ENCODE measurements at regions not wholly inside any gene's neighbourhood (a gene's known extent, or its start where the extent isn't known, plus 50 kb on each side); places are given as distances from the start of the nearest gene placed in this dataset.

DNA sequence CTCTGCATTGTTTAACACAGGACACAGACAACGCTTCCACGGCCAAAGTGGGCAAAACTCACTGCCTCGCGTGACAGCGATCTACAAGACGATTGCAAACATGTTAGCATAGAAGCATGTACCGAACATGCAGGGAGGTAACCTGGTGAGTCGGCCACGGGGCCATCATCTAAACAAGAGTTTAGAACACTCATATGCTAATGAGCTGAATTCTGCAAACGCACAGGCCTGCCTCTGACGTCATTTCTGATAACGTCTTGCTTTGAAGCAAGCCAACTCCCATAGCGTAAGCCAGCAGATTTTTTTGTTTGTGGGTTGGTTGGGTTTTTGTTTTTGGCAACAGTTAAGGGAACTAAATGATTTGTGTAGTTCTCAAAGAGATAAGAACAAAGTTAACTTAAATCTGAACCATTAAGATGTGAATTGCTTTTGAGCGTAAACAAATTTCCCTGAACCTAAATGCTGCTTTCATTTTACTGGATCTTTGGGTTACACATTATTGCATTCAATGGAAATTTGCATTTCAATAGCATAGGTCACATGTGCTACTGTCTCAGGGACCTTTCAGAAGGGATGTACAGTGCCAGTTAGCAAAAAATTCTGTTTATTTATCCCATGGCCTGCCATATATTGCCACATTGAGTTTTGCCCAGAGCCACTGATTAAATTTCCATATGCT, 184.5 kb upstream of the PDE10A start:
- Histone ChIP-seq H3K4me1 (no peaks in the 10 kb centered on the region), H3K27ac (no peak overlapping the region), H3K27me3 (ENCODE audit: control insufficient read depth, insufficient read depth, low read length) (no peaks in the 10 kb centered on the region), H3K36me3 (ENCODE audit: control insufficient read depth, insufficient read depth, low read length) (no peaks in the 10 kb centered on the region), H2AFZ (no peak overlapping the region), H3K9me3 (ENCODE audit: control insufficient read depth, low read length) (no peaks in the 10 kb centered on the region), H3K79me2 (no peaks in the 10 kb centered on the region), H3K4me3 (ENCODE audit: low read depth, low read length) (no peak overlapping the region), H3K9ac (no peak overlapping the region), H3K4me2 (ENCODE audit: low read length) (no peak overlapping the region)
- TF ChIP-seq, protein P1, sequence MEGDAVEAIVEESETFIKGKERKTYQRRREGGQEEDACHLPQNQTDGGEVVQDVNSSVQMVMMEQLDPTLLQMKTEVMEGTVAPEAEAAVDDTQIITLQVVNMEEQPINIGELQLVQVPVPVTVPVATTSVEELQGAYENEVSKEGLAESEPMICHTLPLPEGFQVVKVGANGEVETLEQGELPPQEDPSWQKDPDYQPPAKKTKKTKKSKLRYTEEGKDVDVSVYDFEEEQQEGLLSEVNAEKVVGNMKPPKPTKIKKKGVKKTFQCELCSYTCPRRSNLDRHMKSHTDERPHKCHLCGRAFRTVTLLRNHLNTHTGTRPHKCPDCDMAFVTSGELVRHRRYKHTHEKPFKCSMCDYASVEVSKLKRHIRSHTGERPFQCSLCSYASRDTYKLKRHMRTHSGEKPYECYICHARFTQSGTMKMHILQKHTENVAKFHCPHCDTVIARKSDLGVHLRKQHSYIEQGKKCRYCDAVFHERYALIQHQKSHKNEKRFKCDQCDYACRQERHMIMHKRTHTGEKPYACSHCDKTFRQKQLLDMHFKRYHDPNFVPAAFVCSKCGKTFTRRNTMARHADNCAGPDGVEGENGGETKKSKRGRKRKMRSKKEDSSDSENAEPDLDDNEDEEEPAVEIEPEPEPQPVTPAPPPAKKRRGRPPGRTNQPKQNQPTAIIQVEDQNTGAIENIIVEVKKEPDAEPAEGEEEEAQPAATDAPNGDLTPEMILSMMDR (IDR thresholded peaks at IDR 0.05): no peak

DNA sequence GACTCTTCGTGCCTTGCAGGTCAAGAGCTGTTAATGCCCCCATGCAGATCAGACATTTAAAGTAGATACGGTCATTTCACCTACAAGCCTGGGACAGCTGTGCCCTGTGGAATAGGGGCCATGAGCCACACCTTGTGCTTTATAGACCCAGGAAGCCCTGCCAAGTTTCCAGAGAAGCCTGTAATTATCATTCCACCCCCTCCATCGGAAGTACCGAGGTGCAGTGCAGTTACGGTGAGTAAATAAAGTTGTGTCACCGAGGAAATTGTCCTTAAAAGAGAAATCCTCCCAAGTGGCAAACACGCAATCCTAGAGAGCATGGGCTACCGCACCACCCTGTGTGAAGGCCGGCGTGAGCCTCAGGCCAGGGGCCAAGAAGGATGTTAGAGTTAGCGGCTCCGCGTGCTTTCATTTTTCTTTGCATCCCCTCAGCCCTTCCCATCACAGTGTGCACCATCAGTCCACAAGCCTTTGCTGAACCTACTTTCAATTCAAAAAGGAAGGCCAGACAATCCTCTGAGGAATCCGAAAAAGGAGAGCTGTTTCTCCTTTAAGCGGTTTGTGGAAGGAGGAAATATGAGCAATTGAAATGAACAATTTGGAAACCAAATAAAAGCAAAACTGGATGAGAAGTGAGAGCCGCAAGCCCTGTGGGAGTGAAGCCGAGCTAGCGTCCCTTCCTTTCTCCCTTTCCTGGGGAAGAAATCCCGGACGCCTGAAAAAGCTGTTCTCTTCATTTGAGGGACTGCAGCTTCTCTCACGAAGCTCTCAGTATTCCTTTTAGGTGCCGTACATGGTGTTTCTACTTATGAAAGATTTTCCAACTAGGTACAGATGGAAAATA, 183.3 kb upstream of the PDE10A start:
- H3K27me3 ChIP-seq (ENCODE audit: control insufficient read depth, insufficient read depth, low read length): no peaks in the 10 kb centered on the region
- H3K4me1 ChIP-seq: no peaks in the 10 kb centered on the region
- H3K9me3 ChIP-seq (ENCODE audit: control insufficient read depth, low read length): no peaks in the 10 kb centered on the region
- H3K79me2 ChIP-seq: no peaks in the 10 kb centered on the region
- no peaks in the 10 kb centered on the region for H3K36me3 ChIP-seq (ENCODE audit: control insufficient read depth, insufficient read depth, low read length)
- no peak overlapping the region for H3K27ac ChIP-seq
- no peak overlapping the region for H2AFZ ChIP-seq
- TF ChIP-seq, protein P1 (IDR thresholded peaks at IDR 0.05): no peak
- no peak overlapping the region for H3K9ac ChIP-seq
- no peak overlapping the region for H3K4me3 ChIP-seq (ENCODE audit: low read depth, low read length)
- H3K4me2 ChIP-seq (ENCODE audit: low read length): no peak overlapping the region

DNA sequence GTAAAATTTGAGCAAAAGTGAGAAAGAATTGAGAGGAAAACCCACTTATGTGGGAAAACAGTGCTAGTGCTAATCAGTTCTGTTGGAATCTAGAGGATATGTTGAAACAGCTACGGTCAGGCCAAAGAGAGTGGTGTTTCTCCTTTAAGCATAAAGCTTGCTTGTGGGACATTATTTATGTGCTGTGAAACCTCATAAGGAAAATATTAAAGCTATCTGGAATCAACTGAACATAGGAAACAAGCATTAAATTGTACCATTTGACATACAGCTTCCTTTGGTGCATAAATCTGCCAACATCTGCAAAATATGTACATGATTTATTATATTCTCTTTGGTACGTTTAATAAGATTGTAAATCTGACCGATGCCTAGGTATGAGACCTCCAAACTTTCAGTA, 182.5 kb upstream of the PDE10A start:
- Histone ChIP-seq H3K9ac (no peak overlapping the region), H3K9me3 (ENCODE audit: control insufficient read depth, low read length) (no peaks in the 10 kb centered on the region), H3K79me2 (no peaks in the 10 kb centered on the region), H3K4me1 (no peaks in the 10 kb centered on the region), H3K27me3 (ENCODE audit: control insufficient read depth, insufficient read depth, low read length) (no peaks in the 10 kb centered on the region), H3K4me3 (ENCODE audit: low read depth, low read length) (no peak overlapping the region), H2AFZ (no peak overlapping the region), H3K36me3 (ENCODE audit: control insufficient read depth, insufficient read depth, low read length) (no peaks in the 10 kb centered on the region), H3K27ac (no peak overlapping the region), H3K4me2 (ENCODE audit: low read length) (no peak overlapping the region)
- TF ChIP-seq, protein P1 (IDR thresholded peaks at IDR 0.05): no peak

DNA sequence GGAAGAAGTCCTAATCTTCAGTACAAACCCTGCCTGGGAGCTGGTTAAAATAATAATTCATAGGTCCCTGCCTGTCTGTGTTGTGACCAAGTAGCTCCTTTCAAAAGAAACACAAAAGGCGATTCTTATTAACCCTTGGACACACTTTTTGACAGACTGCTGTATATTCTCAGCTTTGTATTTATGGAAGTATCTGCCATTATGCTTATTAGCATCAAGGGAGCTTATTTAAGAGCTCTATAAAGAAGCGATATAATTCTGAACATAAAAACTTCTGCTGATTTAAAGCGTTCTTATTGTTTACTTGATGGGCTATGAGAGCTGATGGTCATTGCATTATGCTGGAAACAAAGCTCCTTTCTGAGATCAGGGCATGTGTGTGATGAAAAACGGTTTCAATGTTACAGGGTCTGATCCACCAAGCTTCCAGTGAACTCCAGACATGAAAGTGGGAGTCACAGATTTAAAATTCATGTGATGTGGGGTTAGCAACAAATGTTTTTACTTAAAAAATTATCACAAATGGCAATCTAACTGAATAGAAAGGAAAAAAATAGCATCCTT, 181.8 kb upstream of the PDE10A start:
- H3K9me3 ChIP-seq (ENCODE audit: control insufficient read depth, low read length): no peaks in the 10 kb centered on the region
- no peaks in the 10 kb centered on the region for H3K36me3 ChIP-seq (ENCODE audit: control insufficient read depth, insufficient read depth, low read length)
- no peaks in the 10 kb centered on the region for H3K4me1 ChIP-seq
- no peak overlapping the region for H2AFZ ChIP-seq
- TF ChIP-seq, protein P1 (IDR thresholded peaks at IDR 0.05): no peak
- no peak overlapping the region for H3K4me3 ChIP-seq (ENCODE audit: low read depth, low read length)
- H3K4me2 ChIP-seq (ENCODE audit: low read length): no peak overlapping the region
- H3K27ac ChIP-seq: no peak overlapping the region
- no peaks in the 10 kb centered on the region for H3K79me2 ChIP-seq
- H3K9ac ChIP-seq: no peak overlapping the region
- H3K27me3 ChIP-seq (ENCODE audit: control insufficient read depth, insufficient read depth, low read length): no peaks in the 10 kb centered on the region
